ENCODE measurements at regions not wholly inside any gene's neighbourhood (a gene's known extent, or its start where the extent isn't known, plus 50 kb on each side); places are given as distances from the start of the nearest gene placed in this dataset.
A peak's percentile ranks its signal among the peaks of the same experiment; 100 is the strongest.

- TF ChIP-seq CTCF (conservative IDR thresholded peaks at IDR 0.05; ENCODE audit: low read depth, low read length) (peak; percentile 71), EZH2 (IDR thresholded peaks at IDR 0.05; ENCODE audit: borderline replicate concordance, low read depth, low read length, poor library complexity, severe bottlenecking) (no peak)
Observed at GRCh38 chr3:86702381-86702958, 288.5 kb downstream of the VGLL3 start.
